ENCODE measurements at regions not wholly inside any gene's neighbourhood (a gene's known extent, or its start where the extent isn't known, plus 50 kb on each side); places are given as distances from the start of the nearest gene placed in this dataset.

GRCh38 chr2:57806449-57806968, 240.1 kb upstream of the VRK2 start:
- no peaks in the 10 kb centered on the region for H3K9me3 ChIP-seq (ENCODE audit: low read depth)
- H3K27ac ChIP-seq: no peak overlapping the region
- DNase-seq (ENCODE audit: low read depth in 1 of 2, low spot score in 1 of 2): no peak
- no peaks in the 10 kb centered on the region for H3K36me3 ChIP-seq
- no peaks in the 10 kb centered on the region for H3K27me3 ChIP-seq
- H3K4me3 ChIP-seq: no peak overlapping the region
- no peaks in the 10 kb centered on the region for H3K4me1 ChIP-seq (ENCODE audit: low read depth)
- no peak for TF ChIP-seq CTCF (IDR thresholded peaks at IDR 0.05; ENCODE audit: low read depth, low read length)

- no peaks in the 10 kb centered on the region for H3K4me1 ChIP-seq (ENCODE audit: low read depth)
- H3K27me3 ChIP-seq: no peaks in the 10 kb centered on the region
- no peaks in the 10 kb centered on the region for H3K36me3 ChIP-seq
- TF ChIP-seq CTCF (IDR thresholded peaks at IDR 0.05; ENCODE audit: low read depth, low read length): no peak
- no peak overlapping the region for H3K27ac ChIP-seq
- H3K9me3 ChIP-seq (ENCODE audit: low read depth): no peaks in the 10 kb centered on the region
- no peak for DNase-seq (ENCODE audit: low read depth in 1 of 2, low spot score in 1 of 2)
- no peak overlapping the region for H3K4me3 ChIP-seq
These were observed 237.4 kb upstream of the VRK2 start for GRCh38 chr2:57809230-57809629.

GRCh38 chr2:57821088-57821487, 225.5 kb upstream of the VRK2 start:
- no peak overlapping the region for H3K4me3 ChIP-seq
- H3K27ac ChIP-seq: no peak overlapping the region
- no peaks in the 10 kb centered on the region for H3K27me3 ChIP-seq
- H3K4me1 ChIP-seq (ENCODE audit: low read depth): no peaks in the 10 kb centered on the region
- DNase-seq (ENCODE audit: low read depth in 1 of 2, low spot score in 1 of 2): no peak
- H3K36me3 ChIP-seq: no peaks in the 10 kb centered on the region
- no peaks in the 10 kb centered on the region for H3K9me3 ChIP-seq (ENCODE audit: low read depth)
- TF ChIP-seq CTCF (IDR thresholded peaks at IDR 0.05; ENCODE audit: low read depth, low read length): no peak

GRCh38 chr2:57828221-57828620, 218.4 kb upstream of the VRK2 start:
- no peak for TF ChIP-seq CTCF (IDR thresholded peaks at IDR 0.05; ENCODE audit: low read depth, low read length)
- no peaks in the 10 kb centered on the region for H3K36me3 ChIP-seq
- no peak overlapping the region for H3K4me3 ChIP-seq
- no peak for DNase-seq (ENCODE audit: low read depth in 1 of 2, low spot score in 1 of 2)
- no peaks in the 10 kb centered on the region for H3K9me3 ChIP-seq (ENCODE audit: low read depth)
- H3K27ac ChIP-seq: no peak overlapping the region
- no peaks in the 10 kb centered on the region for H3K4me1 ChIP-seq (ENCODE audit: low read depth)
- H3K27me3 ChIP-seq: no peaks in the 10 kb centered on the region

- Histone ChIP-seq H3K4me3 (no peak overlapping the region), H3K9me3 (ENCODE audit: low read depth) (no peaks in the 10 kb centered on the region), H3K36me3 (no peaks in the 10 kb centered on the region), H3K27me3 (no peaks in the 10 kb centered on the region), H3K27ac (no peak overlapping the region), H3K4me1 (ENCODE audit: low read depth) (no peaks in the 10 kb centered on the region)
- no peak for TF ChIP-seq CTCF (IDR thresholded peaks at IDR 0.05; ENCODE audit: low read depth, low read length)
- DNase-seq (ENCODE audit: low read depth in 1 of 2, low spot score in 1 of 2): no peak
These were observed 211.9 kb upstream of the VRK2 start for GRCh38 chr2:57834666-57835065.

- no peaks in the 10 kb centered on the region for H3K36me3 ChIP-seq
- DNase-seq (ENCODE audit: low read depth in 1 of 2, low spot score in 1 of 2): peak in 1 of 2 donors; percentile 1
These were observed 204.1 kb upstream of the VRK2 start for GRCh38 chr2:57842531-57842930.

More at GRCh38 chr2:57842531-57842930, 204.1 kb upstream of the VRK2 start:
- Histone ChIP-seq H3K9me3 (ENCODE audit: low read depth) (no peaks in the 10 kb centered on the region), H3K27ac (no peak overlapping the region), H3K4me3 (no peak overlapping the region), H3K4me1 (ENCODE audit: low read depth) (no peaks in the 10 kb centered on the region), H3K27me3 (no peaks in the 10 kb centered on the region)
- TF ChIP-seq CTCF (IDR thresholded peaks at IDR 0.05; ENCODE audit: low read depth, low read length): no peak

Data from cardiac muscle cell (in vitro differentiated cells and primary cell).